Gastroesophageal sphincter (tissue), 4 donors: ENCODE measurements at regions not wholly inside any gene's neighbourhood (a gene's known extent, or its start where the extent isn't known, plus 50 kb on each side); places are given as distances from the start of the nearest gene placed in this dataset.

Experiments used
- ATAC-seq: fragments of 150-250 bp; one replicate; pipeline ENCODE4 v1.9.1; 2016; ENCODE audit warnings: mild to moderate bottlenecking, moderate library complexity
- H3K27ac ChIP-seq, 4 donors: fragments of 200-600 bp; sonication (generic) in 3 of 4; 1 replicate in 3 of 4; 2 replicates in 1 of 4; pipeline ENCODE4 v1.5.1; 2016 to 2019
- H3K27me3 ChIP-seq: fragments of 200-600 bp; sonication (generic); one replicate; pipeline ENCODE4 v1.5.1; 2019
- H3K36me3 ChIP-seq, 2 donors: fragments of 200-600 bp; sonication (generic); one replicate each; pipeline ENCODE4 v1.5.1; 2019; ENCODE audit warnings: control low read depth in 1 of 2
- H3K4me1 ChIP-seq, 3 donors: fragments of 200-600 bp; sonication (generic); 1 replicate in 2 of 3; 2 replicates in 1 of 3; pipeline ENCODE4 v1.5.1; 2016 to 2019; ENCODE audit warnings: control low read depth in 2 of 3
- H3K4me3 ChIP-seq, 2 donors: fragments of 200-600 bp; sonication (generic); one replicate each; pipeline ENCODE4 v1.5.1; 2019; ENCODE audit warnings: mild to moderate bottlenecking in 1 of 2, moderate library complexity in 1 of 2
- H3K9me3 ChIP-seq, 3 donors: fragments of 200-600 bp; sonication (generic); one replicate each; pipeline ENCODE4 v1.5.1; 2017 to 2019; ENCODE audit warnings: control low read depth in 2 of 3
- EP300 ChIP-seq: sonication (generic); formaldehyde crosslinking; IDR thresholded peaks from one replicate; pipeline ENCODE4 v1.6.1; 2017; ENCODE audit warnings: antibody characterized with exemption, mild to moderate bottlenecking
- POLR2A ChIP-seq, 2 donors: fragments of 450-650 bp; IDR thresholded peaks; one replicate each; pipeline ENCODE4 v1.6.1; 2017; ENCODE audit warnings: antibody characterized with exemption in 2 of 2, mild to moderate bottlenecking in 2 of 2, moderate library complexity in 1 of 2
- POLR2AphosphoS5 ChIP-seq: sonication (generic); formaldehyde crosslinking; IDR thresholded peaks from one replicate; pipeline ENCODE4 v1.6.1; 2017; ENCODE audit warnings: antibody characterized with exemption
- WGBS, 2 donors: methylation state at CpG; one replicate each; pipeline ENCODE4 v1.1.5; 2018; ENCODE audit warnings: low coverage in 1 of 2; 5-methylcytosine and 5-hydroxymethylcytosine counted together
- TF ChIP-seq, protein P1 (sequence below), 4 experiments: fragments of 200-600 bp in 2 of 4; fragments of 450-650 bp in 2 of 4; sonication (generic) in 1 of 4; IDR thresholded peaks; one replicate each; pipeline ENCODE4 v1.5.1; 2017 to 2019; ENCODE audit warnings: antibody characterized with exemption in 4 of 4, mild to moderate bottlenecking in 2 of 4, moderate library complexity in 2 of 4

GRCh38 chr6:60687085-60687484, 1598.9 kb downstream of the KHDRBS2 start:
- no peak for ATAC-seq
- H3K4me1 ChIP-seq: no peaks in the 10 kb centered on the region
- WGBS, 2 donors: 50 to 78% methylated on average over 1 of the region's 1 CpG
- H3K4me3 ChIP-seq: no peak overlapping the region
- no peaks in the 10 kb centered on the region for H3K27me3 ChIP-seq
- no peak overlapping the region for H3K27ac ChIP-seq
- H3K9me3 ChIP-seq: no peaks in the 10 kb centered on the region
- H3K36me3 ChIP-seq: no peaks in the 10 kb centered on the region
- TF ChIP-seq, protein P1, sequence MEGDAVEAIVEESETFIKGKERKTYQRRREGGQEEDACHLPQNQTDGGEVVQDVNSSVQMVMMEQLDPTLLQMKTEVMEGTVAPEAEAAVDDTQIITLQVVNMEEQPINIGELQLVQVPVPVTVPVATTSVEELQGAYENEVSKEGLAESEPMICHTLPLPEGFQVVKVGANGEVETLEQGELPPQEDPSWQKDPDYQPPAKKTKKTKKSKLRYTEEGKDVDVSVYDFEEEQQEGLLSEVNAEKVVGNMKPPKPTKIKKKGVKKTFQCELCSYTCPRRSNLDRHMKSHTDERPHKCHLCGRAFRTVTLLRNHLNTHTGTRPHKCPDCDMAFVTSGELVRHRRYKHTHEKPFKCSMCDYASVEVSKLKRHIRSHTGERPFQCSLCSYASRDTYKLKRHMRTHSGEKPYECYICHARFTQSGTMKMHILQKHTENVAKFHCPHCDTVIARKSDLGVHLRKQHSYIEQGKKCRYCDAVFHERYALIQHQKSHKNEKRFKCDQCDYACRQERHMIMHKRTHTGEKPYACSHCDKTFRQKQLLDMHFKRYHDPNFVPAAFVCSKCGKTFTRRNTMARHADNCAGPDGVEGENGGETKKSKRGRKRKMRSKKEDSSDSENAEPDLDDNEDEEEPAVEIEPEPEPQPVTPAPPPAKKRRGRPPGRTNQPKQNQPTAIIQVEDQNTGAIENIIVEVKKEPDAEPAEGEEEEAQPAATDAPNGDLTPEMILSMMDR (IDR thresholded peaks at IDR 0.05): no peak
- TF ChIP-seq POLR2A (IDR thresholded peaks at IDR 0.05): no peak
- no peak for TF ChIP-seq POLR2AphosphoS5
- TF ChIP-seq EP300: no peak

DNA sequence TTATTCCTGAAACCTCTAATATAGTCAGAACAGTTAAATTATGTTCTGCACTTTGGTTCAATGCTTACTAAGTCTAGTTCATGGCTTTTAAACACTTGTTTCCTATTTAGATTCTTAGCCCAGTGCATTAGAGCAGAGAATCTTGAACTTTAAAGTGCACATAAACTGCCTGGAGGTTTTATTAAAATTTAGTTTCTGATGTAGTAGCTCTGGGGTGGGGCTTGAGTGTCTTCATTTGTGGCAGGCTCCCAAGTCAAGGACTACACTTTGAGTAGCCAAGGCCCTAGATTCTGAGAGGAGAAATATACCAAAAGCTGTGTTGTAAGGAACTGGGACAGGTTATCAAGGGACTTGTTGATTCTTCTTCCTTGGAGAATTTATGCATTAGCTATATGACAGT, 1604.2 kb downstream of the KHDRBS2 start:
- Histone ChIP-seq H3K4me1 (no peaks in the 10 kb centered on the region), H3K9me3 (no peaks in the 10 kb centered on the region), H3K27ac (no peak overlapping the region), H3K36me3 (no peaks in the 10 kb centered on the region), H3K4me3 (no peak overlapping the region), H3K27me3 (no peaks in the 10 kb centered on the region)
- TF ChIP-seq, protein P1 (IDR thresholded peaks at IDR 0.05): no peak
- TF ChIP-seq POLR2AphosphoS5: no peak
- no peak for TF ChIP-seq POLR2A (IDR thresholded peaks at IDR 0.05)
- no peak for TF ChIP-seq EP300
- ATAC-seq: no peak

- TF ChIP-seq, protein P1 (IDR thresholded peaks at IDR 0.05): no peak
- TF ChIP-seq POLR2AphosphoS5: no peak
- TF ChIP-seq EP300: no peak
- TF ChIP-seq POLR2A (IDR thresholded peaks at IDR 0.05): no peak
- Histone ChIP-seq H3K9me3 (no peaks in the 10 kb centered on the region), H3K27ac (no peak overlapping the region), H3K36me3 (no peaks in the 10 kb centered on the region), H3K27me3 (no peaks in the 10 kb centered on the region), H3K4me1 (no peaks in the 10 kb centered on the region), H3K4me3 (no peak overlapping the region)
- 57 to 67% methylated on average over 2 of the region's 2 CpGs for WGBS, 2 donors
- ATAC-seq: no peak
Observed at GRCh38 chr6:60679175-60679574, 1606.8 kb downstream of the KHDRBS2 start.

DNA sequence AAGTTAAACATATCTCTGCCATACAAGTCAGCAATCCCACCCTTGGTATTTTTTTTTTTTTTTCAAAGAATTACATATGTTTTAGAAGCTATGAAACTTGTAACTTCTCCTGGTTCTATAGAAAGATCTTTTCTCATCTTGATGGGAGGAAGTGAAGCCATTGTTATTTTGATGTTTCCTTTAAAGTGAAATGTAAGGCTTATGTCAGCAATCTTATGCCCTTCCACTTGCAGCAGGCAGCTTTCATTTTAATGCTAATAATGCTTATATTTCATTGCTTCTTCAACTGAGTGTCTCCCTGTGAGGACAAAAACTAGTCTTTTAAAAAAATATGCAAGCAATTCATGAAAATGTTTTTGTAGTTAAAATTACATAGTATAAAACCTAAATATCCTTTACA, 1614.7 kb downstream of the KHDRBS2 start:
- no peaks in the 10 kb centered on the region for H3K4me1 ChIP-seq
- H3K27me3 ChIP-seq: no peaks in the 10 kb centered on the region
- no peak for TF ChIP-seq POLR2AphosphoS5
- TF ChIP-seq EP300: no peak
- TF ChIP-seq, protein P1 (IDR thresholded peaks at IDR 0.05): no peak
- TF ChIP-seq POLR2A (IDR thresholded peaks at IDR 0.05): no peak
- no peaks in the 10 kb centered on the region for H3K36me3 ChIP-seq
- no peak overlapping the region for H3K27ac ChIP-seq
- no peak overlapping the region for H3K4me3 ChIP-seq
- no peak for ATAC-seq
- no peaks in the 10 kb centered on the region for H3K9me3 ChIP-seq

DNA sequence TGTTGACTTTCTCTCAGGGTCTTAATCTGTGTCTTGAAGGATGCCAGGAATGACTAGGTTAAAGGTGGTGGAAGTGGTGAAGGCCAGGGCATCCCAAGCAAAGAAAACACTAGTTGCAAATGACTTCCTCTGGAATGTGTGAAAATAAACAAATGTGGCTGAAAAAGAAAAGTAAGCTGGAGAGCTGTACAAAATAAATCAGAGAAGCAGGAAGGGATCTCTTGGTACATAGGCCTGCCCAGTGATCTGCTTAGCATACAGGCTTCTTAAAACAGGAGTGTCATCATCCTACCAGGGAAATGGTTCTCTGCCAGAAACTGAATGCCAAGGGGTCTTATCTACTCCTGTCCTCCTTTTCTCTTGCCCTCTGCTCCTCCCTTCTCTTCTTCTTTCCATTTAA, 1616.0 kb downstream of the KHDRBS2 start:
- no peaks in the 10 kb centered on the region for H3K27me3 ChIP-seq
- no peak overlapping the region for H3K4me3 ChIP-seq
- no peaks in the 10 kb centered on the region for H3K9me3 ChIP-seq
- no peaks in the 10 kb centered on the region for H3K36me3 ChIP-seq
- H3K27ac ChIP-seq: no peak overlapping the region
- no peaks in the 10 kb centered on the region for H3K4me1 ChIP-seq
- TF ChIP-seq EP300: no peak
- TF ChIP-seq POLR2A (IDR thresholded peaks at IDR 0.05): no peak
- TF ChIP-seq, protein P1 (IDR thresholded peaks at IDR 0.05): no peak
- no peak for TF ChIP-seq POLR2AphosphoS5
- no peak for ATAC-seq
